Activated T-cell treated with anti-CD3 and anti-CD28 coated beads, Interleukin-2, amount 50 U/mL, for 48 hours (primary cell): ENCODE measurements at regions not wholly inside any gene's neighbourhood (a gene's known extent, or its start where the extent isn't known, plus 50 kb on each side); places are given as distances from the start of the nearest gene placed in this dataset.
A peak's percentile ranks its signal among the peaks of the same experiment; 100 is the strongest.

Experiments used
- DNase-seq, 2 experiments: peaks; one replicate each; pipeline ENCODE4 v3.0.0-alpha.2; 2020

GRCh38 chr1:239896980-239897379, 194.7 kb upstream of the FMN2 start:
- DNase-seq, result no peak

GRCh38 chr1:239897458-239897857, 194.2 kb upstream of the FMN2 start:
- DNase-seq, result no peak

GRCh38 chr1:239898062-239898730, 193.5 kb upstream of the FMN2 start:
- DNase-seq, result peak; percentile 72 to 77

- DNase-seq, result no peak
Observed at GRCh38 chr1:239899747-239900146, 191.9 kb upstream of the FMN2 start.

GRCh38 chr1:239906394-239906793, 185.3 kb upstream of the FMN2 start:
- no peak for DNase-seq

- DNase-seq, result no peak
Observed at GRCh38 chr1:239909898-239910297, 181.8 kb upstream of the FMN2 start.

GRCh38 chr1:239912471-239912870, 179.2 kb upstream of the FMN2 start:
- no peak for DNase-seq

- DNase-seq, result no peak
Observed at GRCh38 chr1:239913141-239913585, 178.5 kb upstream of the FMN2 start.

- no peak for DNase-seq
Observed at GRCh38 chr1:239914751-239915231, 176.9 kb upstream of the FMN2 start.

GRCh38 chr1:239918634-239919033, 173.0 kb upstream of the FMN2 start:
- DNase-seq, result no peak

- DNase-seq, result no peak
Observed at GRCh38 chr1:239920214-239920613, 171.5 kb upstream of the FMN2 start.

- no peak for DNase-seq
Observed at GRCh38 chr1:239922778-239923522, 168.7 kb upstream of the FMN2 start.

- no peak for DNase-seq
Observed at GRCh38 chr1:239924741-239925350, 166.8 kb upstream of the FMN2 start.

- no peak for DNase-seq
Observed at GRCh38 chr1:239926184-239926583, 165.5 kb upstream of the FMN2 start.

- DNase-seq, result no peak
Observed at GRCh38 chr1:239929317-239929716, 162.4 kb upstream of the FMN2 start.

- no peak for DNase-seq
Observed at GRCh38 chr1:239930686-239931262, 160.9 kb upstream of the FMN2 start.

GRCh38 chr1:239931341-239931740, 160.3 kb upstream of the FMN2 start:
- DNase-seq, result no peak

GRCh38 chr1:239939602-239940001, 152.1 kb upstream of the FMN2 start:
- DNase-seq, result no peak

- no peak for DNase-seq
Observed at GRCh38 chr1:239943761-239944160, 147.9 kb upstream of the FMN2 start.

- no peak for DNase-seq
Observed at GRCh38 chr1:239944666-239945065, 147.0 kb upstream of the FMN2 start.

GRCh38 chr1:239947801-239948200, 143.9 kb upstream of the FMN2 start:
- no peak for DNase-seq

GRCh38 chr1:239951511-239952140, 140.1 kb upstream of the FMN2 start:
- peak; percentile 48 to 54 for DNase-seq
